Left lung (tissue), 4 donors: ENCODE measurements at regions not wholly inside any gene's neighbourhood (a gene's known extent, or its start where the extent isn't known, plus 50 kb on each side); places are given as distances from the start of the nearest gene placed in this dataset.

Source experiments
- ATAC-seq: fragments of 200-7000 bp; cut with Tn5 transposase; one replicate; pipeline ENCODE4 v1.9.1; 2020; ENCODE audit warnings: moderate library complexity
- DNase-seq, 4 donors: peaks; one replicate each; pipeline ENCODE4 v3.0.0-alpha.2; 2013 to 2020
- H3K27ac ChIP-seq, 2 donors: fragments of 200-600 bp; sonication (generic) in 1 of 2; one replicate each; pipeline versions ENCODE4 v1.5.0 to v1.8.0; 2020 to 2021
- H3K27me3 ChIP-seq, 2 donors: fragments of 200-600 bp; sonication (generic) in 1 of 2; one replicate each; pipeline versions ENCODE4 v1.5.0 to v1.8.0; 2020 to 2021
- H3K36me3 ChIP-seq, 2 donors: fragments of 200-600 bp; sonication (generic) in 1 of 2; one replicate each; pipeline versions ENCODE4 v1.5.0 to v1.8.0; 2020 to 2021
- H3K4me1 ChIP-seq, 2 donors: fragments of 200-600 bp; one replicate each; pipeline ENCODE4 v1.8.0; 2021
- H3K4me3 ChIP-seq, 2 donors: fragments of 200-600 bp; sonication (generic) in 1 of 2; one replicate each; pipeline versions ENCODE4 v1.5.0 to v1.8.0; 2020 to 2021; ENCODE audit warnings: mild to moderate bottlenecking in 1 of 2
- H3K9me3 ChIP-seq, 2 donors: fragments of 200-600 bp; sonication (generic) in 1 of 2; one replicate each; pipeline versions ENCODE4 v1.5.0 to v1.8.0; 2020 to 2021
- intact Hi-C, 2 donors: fragments of 100-400 bp; cut with DNase I; formaldehyde crosslinking; loops; one replicate each; pipeline versions ENCODE4 v1.11.2 to v1.14.2; 2022
- TF ChIP-seq, protein P1 (sequence below), 2 donors: fragments of 200-600 bp; sonication (generic) in 1 of 2; IDR thresholded peaks; one replicate each; pipeline versions ENCODE4 v1.5.0 to v1.8.0; 2021; ENCODE audit warnings: antibody characterized with exemption in 2 of 2
- donor health status: DM: no; HTN: yes; CAD: no.
- donor health status: DM: no; HTN: no; CAD: no.

- no peak for ATAC-seq
Measured at GRCh38 chr1:116310180-116310579, 62.9 kb upstream of the ATP1A1 start.

DNA sequence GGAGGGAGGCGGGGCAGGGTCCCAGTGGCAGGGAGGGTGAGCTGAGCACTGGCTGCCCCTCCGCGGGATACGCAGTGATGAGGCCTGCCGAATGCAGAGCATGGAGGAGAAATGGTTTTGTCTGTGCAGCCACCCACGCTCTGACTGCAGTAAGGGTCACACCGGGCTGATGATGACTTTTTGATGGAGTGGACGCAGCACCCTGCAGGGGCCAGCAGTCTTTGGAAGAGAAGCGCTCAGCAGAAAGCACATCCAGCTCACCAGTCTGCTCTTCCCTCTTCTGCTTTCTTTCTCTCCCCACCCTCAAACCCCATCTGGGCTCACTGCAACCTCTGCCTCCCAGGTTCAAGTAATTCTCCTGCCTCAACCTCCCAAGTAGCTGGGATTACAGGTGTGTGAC, 61.9 kb upstream of the ATP1A1 start:
- ATAC-seq: no peak
- Histone ChIP-seq H3K27me3 (no peaks in the 10 kb centered on the region), H3K4me1 (peaks cover 5 to 10% of the 10 kb centered on the region in 2 donors), H3K36me3 (no peaks in the 10 kb centered on the region), H3K27ac (peak overlapping the region; percentile 30 to 40), H3K9me3 (no peaks in the 10 kb centered on the region), H3K4me3 (no peak overlapping the region)
- no peak for DNase-seq
- intact Hi-C loops: no loop called here
- TF ChIP-seq, protein P1, sequence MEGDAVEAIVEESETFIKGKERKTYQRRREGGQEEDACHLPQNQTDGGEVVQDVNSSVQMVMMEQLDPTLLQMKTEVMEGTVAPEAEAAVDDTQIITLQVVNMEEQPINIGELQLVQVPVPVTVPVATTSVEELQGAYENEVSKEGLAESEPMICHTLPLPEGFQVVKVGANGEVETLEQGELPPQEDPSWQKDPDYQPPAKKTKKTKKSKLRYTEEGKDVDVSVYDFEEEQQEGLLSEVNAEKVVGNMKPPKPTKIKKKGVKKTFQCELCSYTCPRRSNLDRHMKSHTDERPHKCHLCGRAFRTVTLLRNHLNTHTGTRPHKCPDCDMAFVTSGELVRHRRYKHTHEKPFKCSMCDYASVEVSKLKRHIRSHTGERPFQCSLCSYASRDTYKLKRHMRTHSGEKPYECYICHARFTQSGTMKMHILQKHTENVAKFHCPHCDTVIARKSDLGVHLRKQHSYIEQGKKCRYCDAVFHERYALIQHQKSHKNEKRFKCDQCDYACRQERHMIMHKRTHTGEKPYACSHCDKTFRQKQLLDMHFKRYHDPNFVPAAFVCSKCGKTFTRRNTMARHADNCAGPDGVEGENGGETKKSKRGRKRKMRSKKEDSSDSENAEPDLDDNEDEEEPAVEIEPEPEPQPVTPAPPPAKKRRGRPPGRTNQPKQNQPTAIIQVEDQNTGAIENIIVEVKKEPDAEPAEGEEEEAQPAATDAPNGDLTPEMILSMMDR (IDR thresholded peaks at IDR 0.05): no peak

More at GRCh38 chr1:116310180-116310579, 62.9 kb upstream of the ATP1A1 start:
- intact Hi-C loops: no loop called here
- TF ChIP-seq, protein P1 (IDR thresholded peaks at IDR 0.05): no peak
- Histone ChIP-seq H3K36me3 (no peaks in the 10 kb centered on the region), H3K9me3 (no peaks in the 10 kb centered on the region), H3K27me3 (no peaks in the 10 kb centered on the region), H3K4me1 (peaks cover 5 to 10% of the 10 kb centered on the region in 2 donors), H3K4me3 (no peak overlapping the region), H3K27ac (no peak overlapping the region)
- DNase-seq: peak in 2 of 4 donors; percentile 83 to 92

DNA sequence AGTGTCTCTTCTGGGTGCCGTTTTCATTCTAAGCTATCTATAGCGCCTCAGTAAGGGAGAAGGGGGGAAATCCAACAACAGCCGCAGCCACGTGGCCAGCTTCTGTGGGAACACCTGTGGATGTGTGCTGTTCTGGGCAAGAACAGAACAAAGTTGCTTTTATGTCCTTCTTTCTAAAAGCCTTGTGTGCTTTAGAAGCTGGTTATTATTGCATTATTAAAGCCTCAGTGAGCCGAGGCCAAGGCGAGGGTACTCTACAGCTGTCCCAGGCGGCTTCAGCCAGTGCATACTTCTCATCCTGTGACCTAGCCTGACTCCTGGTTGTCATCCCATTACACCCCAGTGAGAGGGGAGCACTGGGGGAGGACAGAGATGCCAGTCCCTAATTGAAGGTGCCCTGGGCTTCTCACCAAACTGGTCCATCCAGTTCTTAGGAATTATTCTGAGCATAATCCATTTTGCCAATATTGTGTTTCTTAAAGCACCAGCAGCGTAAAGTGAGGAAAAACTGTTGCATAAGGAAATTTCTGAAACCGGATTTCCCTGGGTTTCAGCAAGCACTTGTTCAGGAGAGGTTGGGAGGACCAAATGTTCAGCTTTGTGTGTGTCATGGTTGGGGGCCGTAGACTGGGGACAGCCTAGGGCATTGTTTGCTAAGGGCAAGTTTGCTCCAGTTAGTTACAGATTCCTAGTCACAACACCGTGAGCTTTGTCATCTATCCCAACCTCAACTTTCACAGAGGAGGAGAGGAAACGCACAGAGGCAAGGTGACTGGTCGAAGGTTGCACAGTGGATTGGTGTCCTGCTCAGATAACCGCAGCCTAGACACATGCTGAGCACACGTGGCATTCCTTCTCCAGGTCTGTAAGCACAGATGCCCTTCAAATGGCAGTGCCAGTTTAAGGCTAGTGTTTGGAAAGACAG, 61.0 kb upstream of the ATP1A1 start:
- peaks cover 5 to 10% of the 10 kb centered on the region in 2 donors for H3K4me1 ChIP-seq
- peak overlapping the region; percentile 30 to 40 for H3K27ac ChIP-seq
- no peak overlapping the region for H3K4me3 ChIP-seq
- intact Hi-C loops: no loop called here
- H3K36me3 ChIP-seq: no peaks in the 10 kb centered on the region
- peak in 2 of 4 donors; percentile 48 to 62 for DNase-seq
- no peaks in the 10 kb centered on the region for H3K9me3 ChIP-seq
- peak; percentile 74 for ATAC-seq
- no peaks in the 10 kb centered on the region for H3K27me3 ChIP-seq
- TF ChIP-seq, protein P1 (IDR thresholded peaks at IDR 0.05): no peak

GRCh38 chr1:116312681-116313069, 60.4 kb upstream of the ATP1A1 start:
- no peak for ATAC-seq
- no peaks in the 10 kb centered on the region for H3K9me3 ChIP-seq
- H3K36me3 ChIP-seq: no peaks in the 10 kb centered on the region
- peaks cover 5 to 10% of the 10 kb centered on the region in 2 donors for H3K4me1 ChIP-seq
- TF ChIP-seq, protein P1 (IDR thresholded peaks at IDR 0.05): no peak
- no peak for DNase-seq
- no peaks in the 10 kb centered on the region for H3K27me3 ChIP-seq
- peak overlapping the region in 1 of 2 donors; percentile 1 for H3K27ac ChIP-seq
- no peak overlapping the region for H3K4me3 ChIP-seq
- intact Hi-C loops: no loop called here

DNA sequence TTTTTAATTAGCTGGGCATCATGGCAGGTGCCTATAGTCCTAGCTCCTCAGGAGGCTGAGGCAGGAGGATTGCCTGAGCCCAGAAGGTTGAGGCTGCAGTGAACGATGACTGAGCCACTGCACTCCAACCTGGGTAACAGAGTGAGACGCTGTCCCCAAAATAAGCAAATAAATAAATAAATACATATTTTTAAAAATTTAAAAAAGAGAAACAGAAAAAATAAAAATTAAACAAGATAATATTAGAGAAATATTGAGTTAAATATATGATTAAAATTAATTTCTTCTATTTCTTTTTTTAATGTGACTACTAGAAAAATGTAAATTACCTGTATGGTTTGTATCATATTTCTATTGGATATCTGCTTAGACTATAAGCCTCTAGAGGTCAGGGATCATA, 59.3 kb upstream of the ATP1A1 start:
- Histone ChIP-seq H3K27me3 (no peaks in the 10 kb centered on the region), H3K4me1 (peaks cover 5 to 10% of the 10 kb centered on the region in 2 donors), H3K4me3 (no peak overlapping the region), H3K9me3 (no peaks in the 10 kb centered on the region), H3K36me3 (no peaks in the 10 kb centered on the region), H3K27ac (no peak overlapping the region)
- TF ChIP-seq, protein P1 (IDR thresholded peaks at IDR 0.05): no peak
- DNase-seq (no peak), ATAC-seq (no peak)
- intact Hi-C loops: no loop called here
